ENCODE measurements at regions not wholly inside any gene's neighbourhood (a gene's known extent, or its start where the extent isn't known, plus 50 kb on each side); places are given as distances from the start of the nearest gene placed in this dataset.

- no peak for DNase-seq (ENCODE audit: low read depth in 2 of 3, low spot score in 2 of 3)
Measured at GRCh38 chr14:46322076-46322475, 329.5 kb downstream of the RPL10L start.

- no peak for DNase-seq (ENCODE audit: low read depth in 2 of 3, low spot score in 2 of 3)
Measured at GRCh38 chr14:46306267-46306666, 345.3 kb downstream of the RPL10L start.

- no peak for DNase-seq (ENCODE audit: low read depth in 2 of 3, low spot score in 2 of 3)
Measured at GRCh38 chr14:46300765-46301164, 350.8 kb downstream of the RPL10L start.

- DNase-seq (ENCODE audit: low read depth in 2 of 3, low spot score in 2 of 3) = no peak
Measured at GRCh38 chr14:46290706-46291105, 360.9 kb downstream of the RPL10L start.

- DNase-seq (ENCODE audit: low read depth in 2 of 3, low spot score in 2 of 3) = no peak
Measured at GRCh38 chr14:46279776-46280175, 371.8 kb downstream of the RPL10L start.

- DNase-seq (ENCODE audit: low read depth in 2 of 3, low spot score in 2 of 3) = no peak
Measured at GRCh38 chr14:46279327-46279726, 372.3 kb downstream of the RPL10L start.

- DNase-seq (ENCODE audit: low read depth in 2 of 3, low spot score in 2 of 3) = no peak
Measured at GRCh38 chr14:46259536-46259935, 392.0 kb downstream of the RPL10L start.

GRCh38 chr14:46256381-46256780 lies 395.2 kb downstream of the RPL10L start:
- peak in 2 of 3 donors; percentile 5 to 51 for DNase-seq (ENCODE audit: low read depth in 2 of 3, low spot score in 2 of 3)

- DNase-seq (ENCODE audit: low read depth in 2 of 3, low spot score in 2 of 3) = peak in 2 of 3 donors; percentile 24 to 70
Measured at GRCh38 chr14:46250113-46250703, 401.4 kb downstream of the RPL10L start.

- no peak for DNase-seq (ENCODE audit: low read depth in 2 of 3, low spot score in 2 of 3)
Measured at GRCh38 chr14:46248001-46248630, 403.5 kb downstream of the RPL10L start.

GRCh38 chr14:46245276-46245675 lies 406.3 kb downstream of the RPL10L start:
- DNase-seq (ENCODE audit: low read depth in 2 of 3, low spot score in 2 of 3) = no peak

GRCh38 chr14:46233786-46234185 lies 417.8 kb downstream of the RPL10L start:
- DNase-seq (ENCODE audit: low read depth in 2 of 3, low spot score in 2 of 3) = no peak

GRCh38 chr14:46230540-46230939 lies 421.0 kb downstream of the RPL10L start:
- DNase-seq (ENCODE audit: low read depth in 2 of 3, low spot score in 2 of 3) = no peak

- DNase-seq (ENCODE audit: low read depth in 2 of 3, low spot score in 2 of 3) = no peak
Measured at GRCh38 chr14:46215801-46216200, 435.8 kb downstream of the RPL10L start.

GRCh38 chr14:46198676-46199075 lies 452.9 kb downstream of the RPL10L start:
- no peak for DNase-seq (ENCODE audit: low read depth in 2 of 3, low spot score in 2 of 3)

- no peak for DNase-seq (ENCODE audit: low read depth in 2 of 3, low spot score in 2 of 3)
Measured at GRCh38 chr14:46197856-46198255, 453.7 kb downstream of the RPL10L start.
